Esophagus mucosa (tissue), 1 donor: ENCODE measurements at regions not wholly inside any gene's neighbourhood (a gene's known extent, or its start where the extent isn't known, plus 50 kb on each side); places are given as distances from the start of the nearest gene placed in this dataset.
"Not testable (repeated sequence)": the region's sequence is repeated elsewhere in the genome, so short reads cannot be mapped to it uniquely, and the experiment has no call there.

Source experiments
- ATAC-seq: fragments of 200-7000 bp; cut with Tn5 transposase; one replicate; pipeline ENCODE4 v1.9.1; 2020
- donor health status: DM: yes; HTN: yes; CAD: no.

DNA sequence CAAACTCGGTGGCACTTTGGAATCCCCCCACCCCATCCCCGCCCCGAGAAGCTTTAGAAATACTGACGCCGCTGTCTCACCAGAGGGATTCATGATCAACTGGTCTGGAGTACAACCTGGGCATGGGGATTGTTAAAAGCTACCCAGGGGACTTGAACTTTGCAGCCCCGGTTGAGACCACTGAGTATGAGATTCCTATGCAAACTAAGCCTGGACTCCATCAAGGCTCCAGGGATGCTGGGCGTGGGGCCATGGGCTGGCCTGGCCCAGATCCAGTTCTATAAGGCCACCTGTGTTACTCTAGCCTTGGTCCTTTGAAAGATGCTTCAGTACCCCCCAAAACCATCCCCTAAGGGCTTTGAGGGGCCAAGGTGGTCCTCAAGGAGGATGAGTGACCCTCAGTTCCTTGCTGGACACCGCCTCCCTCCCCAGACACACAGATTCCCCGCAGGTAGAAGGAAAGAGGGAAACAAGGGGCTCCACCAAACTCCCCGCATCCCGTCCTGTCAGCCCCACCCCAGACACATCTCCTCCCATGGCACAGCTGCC is 68.5 kb downstream of the MRPL36 start:
- ATAC-seq: no peak

DNA sequence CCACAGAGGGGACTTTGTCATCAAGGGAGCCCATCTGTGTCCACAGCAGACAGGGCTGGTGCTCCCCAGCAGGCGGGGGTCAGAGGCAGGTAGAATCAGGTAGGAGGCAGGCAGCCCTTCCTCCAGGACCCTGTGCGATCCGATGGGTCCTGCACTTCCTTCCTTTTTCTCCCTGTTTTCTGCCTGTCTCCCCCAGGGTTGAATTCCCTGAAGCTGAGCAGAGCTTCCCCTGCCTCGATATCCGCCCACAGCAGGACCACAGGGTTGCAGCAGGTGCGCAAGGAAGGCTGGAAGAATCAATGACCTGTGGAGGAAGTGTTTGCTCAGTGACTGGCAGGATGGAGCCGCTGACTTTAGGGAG is 69.2 kb downstream of the MRPL36 start:
- no peak for ATAC-seq

DNA sequence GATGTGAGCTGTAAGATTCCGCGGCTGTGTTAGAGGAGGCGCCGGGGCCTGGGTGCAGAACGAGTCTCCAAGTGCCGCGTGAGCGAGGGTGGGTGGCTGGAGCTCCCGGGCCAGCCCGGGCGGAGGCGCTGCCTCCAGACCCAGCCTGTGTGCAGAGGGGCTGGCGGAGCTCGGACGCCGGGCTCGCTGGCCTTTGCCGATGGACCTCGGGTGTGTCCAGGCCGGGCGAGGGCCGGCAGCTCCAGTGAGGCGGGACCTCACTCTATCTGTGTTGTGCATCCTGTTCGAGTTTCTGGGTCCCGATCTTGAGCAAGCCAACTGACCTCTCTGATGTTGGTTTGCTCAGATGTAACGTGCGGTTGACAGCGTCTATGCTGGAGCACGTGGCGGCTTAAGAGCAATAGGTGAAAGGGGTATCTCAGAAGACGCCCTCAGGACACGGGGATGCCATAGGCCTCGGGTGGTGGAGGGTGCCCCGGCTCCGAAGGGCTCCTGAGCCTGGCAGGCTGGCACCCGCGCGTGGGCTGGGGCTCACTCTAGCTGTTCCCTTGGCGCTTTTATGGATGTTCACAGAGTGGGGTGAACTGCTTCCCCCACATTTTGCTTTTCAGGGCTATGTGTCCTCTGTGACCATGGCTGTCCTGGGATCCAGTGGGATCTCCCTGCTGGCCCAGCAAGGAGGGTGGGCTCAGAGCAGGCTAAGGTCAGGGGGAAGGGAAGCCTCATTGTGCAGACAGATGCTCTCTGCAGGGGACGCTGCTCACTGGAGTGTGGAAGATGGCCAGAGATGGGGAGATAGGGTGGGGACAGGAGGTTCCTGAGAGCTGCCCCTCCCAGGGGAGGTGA is 69.8 kb downstream of the MRPL36 start:
- ATAC-seq: no peak

DNA sequence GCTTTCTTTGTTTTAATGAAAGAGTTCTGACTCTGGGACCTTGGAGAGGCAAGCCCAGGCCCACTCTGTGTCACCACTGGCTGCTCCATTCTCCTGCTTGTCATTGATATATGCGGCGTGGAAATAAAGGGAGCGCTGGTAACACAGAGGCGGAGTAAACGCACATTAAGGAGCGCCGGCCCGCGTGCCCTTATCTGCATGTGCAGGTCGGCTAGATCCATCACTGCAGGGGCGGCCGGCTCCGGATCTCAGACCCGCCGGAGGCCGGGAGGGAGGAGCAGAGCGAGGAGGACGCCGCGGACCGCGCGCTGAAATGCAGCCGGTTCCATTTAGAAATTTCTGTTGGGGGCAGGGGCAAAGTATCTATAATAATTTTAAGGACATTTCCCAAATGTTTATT is 70.8 kb downstream of the MRPL36 start:
- ATAC-seq: no peak

DNA sequence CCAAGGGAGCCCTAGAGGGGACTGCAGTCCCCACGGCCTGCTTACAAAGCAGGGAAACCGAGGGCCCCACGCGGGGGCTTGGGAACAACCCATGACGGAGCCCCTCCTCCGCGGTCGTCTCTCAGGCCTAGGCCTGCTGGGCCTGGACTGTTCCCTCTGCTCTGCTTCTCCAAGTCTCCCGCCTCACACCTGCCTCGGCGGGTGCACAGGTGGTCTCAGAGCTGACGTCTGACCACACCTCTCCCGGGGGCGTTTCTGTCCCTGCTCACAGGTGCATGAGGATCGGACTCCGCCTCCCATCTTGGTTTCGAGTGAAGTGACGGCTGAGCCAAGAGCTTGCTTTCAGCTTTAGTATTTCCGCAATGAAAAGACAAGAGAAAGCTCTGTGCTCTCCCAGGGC is 72.1 kb downstream of the MRPL36 start:
- ATAC-seq: no peak

DNA sequence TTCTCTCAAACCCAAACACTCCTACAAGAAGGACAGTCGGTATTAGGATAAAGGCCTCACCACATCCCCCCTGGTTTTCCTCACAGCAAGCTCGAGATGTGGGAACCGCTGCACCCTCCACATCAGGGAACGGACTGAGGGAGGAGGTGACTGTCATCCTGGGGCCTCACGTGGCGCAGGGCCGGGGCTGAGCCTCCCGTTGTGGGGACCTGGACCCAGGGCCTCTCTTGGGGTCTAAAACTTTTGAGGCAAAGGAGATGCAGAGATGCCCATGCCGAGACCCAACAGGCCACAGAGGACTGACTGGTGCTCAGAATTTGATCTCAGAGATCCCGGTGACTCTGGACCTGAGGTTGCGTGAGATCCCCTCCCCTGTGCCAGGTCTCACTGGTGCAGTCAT is 72.7 kb downstream of the MRPL36 start:
- ATAC-seq: no peak

DNA sequence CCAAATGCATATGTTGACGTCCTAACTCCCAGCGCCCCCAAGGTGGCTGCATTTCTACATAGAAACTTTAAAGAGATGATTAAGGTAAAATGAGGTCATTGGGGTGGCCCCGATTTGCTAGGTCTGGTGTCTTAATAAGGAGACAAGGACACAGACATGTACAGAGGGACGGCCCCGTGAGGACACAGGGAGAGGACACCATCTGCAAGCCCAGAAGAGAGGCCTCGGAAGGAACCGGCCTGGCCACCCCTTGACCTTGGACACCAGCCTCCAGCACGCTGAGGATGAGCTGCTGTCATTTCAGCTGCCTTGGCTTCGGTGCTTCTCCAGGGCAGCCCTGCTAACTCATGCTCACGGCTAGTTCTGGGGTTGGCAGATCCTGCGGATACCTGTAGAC is 73.2 kb downstream of the MRPL36 start:
- no peak for ATAC-seq

DNA sequence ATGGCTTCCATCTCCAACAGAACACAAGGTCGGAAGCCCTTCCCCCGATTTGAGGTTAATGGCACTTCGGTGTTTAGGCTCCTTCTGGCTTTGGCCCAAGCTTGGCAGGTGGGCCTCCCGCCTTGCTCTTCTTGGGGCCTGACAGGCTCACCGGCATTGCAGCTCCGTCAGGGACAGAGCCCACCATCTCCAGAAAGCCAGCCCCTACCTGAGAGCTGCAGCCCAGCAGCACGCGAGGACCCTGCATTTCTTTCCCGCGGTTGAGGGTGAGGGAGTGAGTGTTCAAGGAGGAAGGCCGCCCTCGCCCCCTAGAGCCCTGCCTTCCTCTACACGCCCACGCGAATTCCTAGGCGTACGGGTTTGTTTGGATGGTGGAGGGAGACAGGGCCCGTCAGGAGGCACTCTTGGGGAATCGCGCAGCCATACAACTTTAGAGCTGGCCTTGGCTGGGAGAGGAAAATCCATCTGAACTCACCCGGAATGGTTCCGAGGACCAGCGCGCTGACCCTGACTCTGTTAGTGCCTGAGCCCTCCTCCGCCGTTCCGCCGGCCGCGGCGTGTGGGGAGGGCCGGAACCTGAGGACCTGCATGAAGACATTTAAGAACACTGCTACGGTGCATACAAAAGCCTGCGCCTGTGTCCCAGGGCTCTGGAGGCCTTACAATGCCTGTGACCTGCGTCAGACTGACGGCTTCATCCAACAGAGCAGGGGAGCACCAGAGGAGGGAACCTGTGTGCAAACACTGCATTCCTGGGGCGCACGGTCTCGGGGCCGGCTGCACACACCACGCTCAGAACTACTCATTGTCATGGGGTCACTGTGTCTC is 73.8 kb downstream of the MRPL36 start:
- ATAC-seq: no peak

DNA sequence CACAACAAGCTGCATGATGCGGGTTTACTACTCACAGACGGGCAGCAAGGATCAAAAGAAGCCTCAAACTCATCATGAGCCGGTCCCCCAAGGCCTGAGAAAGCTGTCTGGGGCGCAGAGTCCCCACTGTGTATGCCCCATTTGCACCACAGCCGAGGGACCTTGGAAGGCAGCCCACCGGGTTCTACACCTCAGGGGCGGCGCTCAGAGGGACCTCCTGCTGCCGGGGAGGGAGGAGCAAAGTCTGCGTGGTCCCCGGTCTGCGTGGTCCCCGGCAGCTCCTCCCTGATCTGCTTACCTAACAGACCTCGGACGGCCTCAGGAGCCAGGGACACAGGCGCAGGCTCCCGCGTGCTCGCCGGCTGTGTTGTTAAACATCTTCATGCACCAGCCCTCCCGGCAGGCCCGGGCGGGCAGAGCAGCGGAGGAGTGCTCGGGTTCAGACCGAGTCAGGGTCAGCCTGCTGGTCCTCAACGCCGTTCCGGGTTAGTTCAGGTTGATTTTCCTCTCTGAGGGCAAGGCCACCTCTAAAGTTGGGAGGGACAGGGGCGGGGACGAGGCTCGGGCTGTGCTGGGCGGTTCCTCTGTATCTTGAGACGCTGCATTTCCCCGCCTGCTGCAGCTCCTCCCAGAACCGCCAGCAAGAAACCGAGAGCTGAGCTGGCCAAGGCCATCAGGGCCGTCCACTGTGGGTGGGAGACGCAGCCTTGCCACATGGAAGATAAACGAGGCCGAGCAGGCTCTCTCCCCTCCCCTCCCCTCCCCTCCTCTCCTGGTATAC is 74.6 kb downstream of the MRPL36 start:
- peak; percentile 72 for ATAC-seq

DNA sequence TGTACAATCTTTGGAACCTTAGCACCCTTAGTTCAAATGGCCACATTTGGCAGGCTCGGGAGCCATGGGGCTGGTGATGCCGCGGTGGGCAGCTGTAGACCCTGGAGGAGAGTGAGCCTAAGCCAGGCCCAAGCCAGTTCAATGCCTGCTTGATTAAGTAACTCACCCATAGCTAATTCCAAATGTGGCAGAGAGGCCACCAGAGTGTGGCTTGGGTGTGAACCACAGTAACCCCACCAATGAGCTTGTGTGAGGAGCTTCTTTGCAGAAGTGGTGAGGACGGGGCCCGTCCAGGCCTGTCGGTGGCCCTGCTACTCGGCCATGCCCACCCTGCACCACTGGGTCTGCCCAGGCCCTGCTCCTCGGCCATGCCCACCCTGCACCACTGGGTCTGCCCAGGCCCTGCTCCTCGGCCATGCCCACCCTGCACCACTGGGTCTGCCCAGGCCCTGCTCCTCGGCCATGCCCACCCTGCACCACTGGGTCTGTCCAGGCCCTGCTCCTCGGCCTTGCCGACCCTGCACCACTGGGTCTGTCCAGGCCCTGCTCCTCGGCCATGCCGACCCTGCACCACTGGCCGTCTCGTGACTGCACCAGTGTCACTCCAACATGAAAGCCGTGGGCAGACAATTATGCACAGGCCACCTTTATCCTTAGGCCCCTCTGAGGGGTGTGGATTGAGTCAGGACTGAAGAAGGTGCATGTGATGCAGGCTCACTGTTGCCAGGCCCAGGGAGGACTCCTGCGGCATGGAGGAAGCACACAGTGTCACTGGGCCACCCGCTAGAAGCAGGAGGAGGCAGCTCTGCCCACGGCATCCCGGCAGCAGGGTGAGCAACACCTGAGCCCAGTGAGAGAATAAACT is 75.4 kb downstream of the MRPL36 start:
- ATAC-seq: no peak

DNA sequence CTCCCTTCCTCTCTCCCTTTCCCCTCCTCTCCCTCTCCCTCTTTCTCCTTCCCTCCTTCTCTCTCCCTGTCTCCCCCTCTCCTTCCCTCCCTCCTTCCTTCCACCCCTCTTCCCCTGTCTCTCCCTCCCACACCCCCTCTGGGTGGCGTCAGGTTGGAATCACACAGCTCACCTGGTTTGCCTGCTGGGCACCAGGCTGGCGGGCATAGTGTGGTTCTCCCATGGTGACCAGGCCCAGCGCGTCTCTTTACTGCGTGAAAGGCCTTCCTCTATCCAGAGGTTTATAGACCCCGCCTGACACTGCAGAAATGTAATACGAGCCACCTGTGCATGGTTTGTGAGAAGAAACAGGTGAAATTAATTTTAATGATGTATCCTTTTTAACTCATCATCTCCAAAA is 76.2 kb downstream of the MRPL36 start:
- no peak for ATAC-seq

DNA sequence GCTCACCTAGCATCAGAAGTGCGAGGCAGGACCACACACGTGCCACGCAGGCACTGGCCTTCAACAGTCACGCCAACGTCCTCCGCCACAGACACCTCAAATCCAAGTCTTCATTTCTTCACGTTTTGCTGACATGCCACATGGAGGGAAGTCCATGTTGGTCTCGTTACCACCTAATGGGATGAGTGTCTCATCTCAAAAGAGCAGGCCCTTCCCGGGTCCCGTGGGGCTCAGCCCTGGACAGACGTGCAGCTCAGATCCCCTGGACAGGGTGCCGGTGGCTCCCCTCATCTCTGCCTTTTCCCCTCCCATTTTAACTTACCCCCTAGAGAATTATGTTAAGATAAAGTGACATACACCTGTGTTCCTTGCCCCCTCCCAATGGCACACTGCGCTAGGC is 76.8 kb downstream of the MRPL36 start:
- no peak for ATAC-seq

DNA sequence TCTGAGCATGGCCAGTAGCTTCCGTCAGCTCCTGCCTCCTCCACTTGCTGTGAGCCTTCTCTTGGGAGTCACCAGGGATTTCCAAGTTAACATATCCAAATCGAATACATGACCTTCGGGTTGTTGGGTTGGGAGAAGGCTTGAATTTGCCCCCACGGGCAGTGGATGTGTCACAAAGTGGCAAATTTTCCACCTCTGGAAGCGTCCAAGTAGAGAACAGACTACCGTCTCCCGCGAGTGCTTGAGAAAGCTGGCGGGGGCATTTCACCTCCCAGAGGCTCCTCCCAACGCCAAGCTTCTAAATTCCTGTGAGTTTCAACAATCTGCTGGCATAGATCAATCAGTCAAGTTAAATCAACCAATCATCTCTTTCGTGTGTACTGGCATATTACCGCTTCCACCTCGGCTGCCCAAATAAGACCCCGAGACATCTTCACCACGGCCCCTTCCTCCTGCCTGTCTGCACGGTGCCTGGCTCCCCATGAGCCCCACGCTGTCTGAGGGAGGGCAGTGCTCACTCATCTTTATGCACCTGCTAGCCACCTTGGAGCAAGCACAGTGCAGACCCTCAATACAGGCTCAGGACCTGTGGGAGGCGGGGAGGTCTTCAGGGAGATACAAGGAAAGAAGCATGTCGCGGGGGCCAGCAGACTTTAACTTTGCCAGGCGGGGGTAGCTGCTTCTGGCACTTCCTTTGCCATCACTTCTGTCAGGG is 79.1 kb downstream of the MRPL36 start:
- ATAC-seq: no peak

DNA sequence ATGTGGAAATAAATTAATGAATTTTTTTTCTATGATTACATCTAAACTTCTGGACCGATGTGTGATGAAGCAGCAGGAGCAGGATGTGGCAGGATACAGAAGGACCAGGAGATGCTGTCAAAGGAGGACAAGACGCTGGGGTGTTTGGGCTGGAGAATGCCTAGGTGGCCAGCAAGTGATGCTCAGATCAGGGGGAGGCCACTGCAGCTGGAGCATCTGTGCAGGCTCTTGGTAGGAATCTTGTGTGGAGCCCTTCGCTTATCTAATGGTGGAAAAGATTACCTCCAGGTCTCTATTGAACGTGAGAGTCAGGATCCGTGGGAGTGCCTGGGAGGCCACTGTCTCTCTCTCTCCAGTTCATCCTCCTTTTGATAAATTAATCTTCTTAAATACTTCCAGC is 79.8 kb downstream of the MRPL36 start:
- ATAC-seq: no peak

DNA sequence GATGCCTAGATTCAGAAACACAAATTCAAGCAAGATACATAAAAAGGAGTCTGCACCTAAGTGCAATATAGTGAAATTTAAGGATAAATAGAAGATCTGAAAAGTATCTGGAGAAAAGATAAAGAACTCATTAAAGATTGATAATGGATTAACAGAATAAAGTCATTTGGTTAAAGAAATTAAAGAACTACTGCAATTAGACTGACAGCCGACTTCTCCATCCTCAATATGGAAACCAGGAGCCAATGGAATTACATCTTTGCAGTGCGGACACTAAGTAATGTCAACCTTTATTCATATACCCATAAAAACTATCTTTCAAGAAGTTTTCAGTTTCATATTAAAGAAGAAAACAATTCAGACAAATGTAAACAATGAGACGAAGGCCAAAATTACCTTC is 81.0 kb downstream of the MRPL36 start:
- ATAC-seq: no peak

DNA sequence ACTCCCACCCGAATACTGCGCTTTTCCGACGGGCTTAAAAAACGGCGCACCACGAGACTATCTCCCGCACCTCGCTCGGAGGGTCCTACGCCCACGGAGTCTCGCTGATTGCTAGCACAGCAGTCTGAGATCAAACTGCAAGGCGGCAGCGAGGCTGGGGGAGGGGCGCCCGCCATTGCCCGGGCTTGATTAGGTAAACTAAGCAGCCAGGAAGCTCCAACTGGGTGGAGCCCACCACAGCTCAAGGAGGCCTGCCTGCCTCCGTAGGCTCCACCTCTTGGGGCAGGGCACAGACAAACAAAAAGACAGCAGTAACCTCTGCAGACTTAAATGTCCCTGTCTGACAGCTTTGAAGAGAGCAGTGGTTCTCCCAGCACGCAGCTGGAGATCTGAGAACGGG is 89.5 kb downstream of the MRPL36 start:
- ATAC-seq: not testable (repeated sequence)

DNA sequence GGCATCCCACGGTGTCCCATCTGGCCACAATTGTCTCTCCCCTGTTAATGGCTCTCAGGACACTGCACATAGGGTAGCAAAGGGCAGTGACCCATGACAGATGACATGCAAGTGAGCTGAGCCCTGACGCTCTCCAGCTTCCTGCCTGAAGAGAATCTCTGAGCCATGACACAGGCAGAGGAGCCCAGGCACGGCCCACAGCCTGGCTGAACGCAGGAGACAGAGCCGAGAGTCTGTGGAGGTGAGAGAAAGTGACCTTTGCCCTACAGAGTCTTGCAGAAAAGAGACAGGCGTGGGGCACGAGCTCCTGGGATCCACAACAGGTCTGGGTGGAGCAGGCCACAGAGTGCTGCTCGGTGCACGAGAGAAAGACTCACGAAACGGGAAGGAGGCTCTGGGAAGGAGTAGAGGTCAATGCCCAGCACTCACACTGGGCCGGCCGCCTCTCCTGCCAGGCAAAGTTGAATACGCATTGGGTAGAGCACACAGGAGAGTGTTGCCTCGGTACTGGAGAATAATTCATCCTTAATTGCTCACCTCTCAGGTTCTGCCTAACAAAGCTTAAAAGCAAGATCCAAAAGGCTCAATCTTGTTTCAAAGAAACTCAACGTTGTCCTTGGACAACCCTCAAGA is 90.3 kb downstream of the MRPL36 start:
- no peak for ATAC-seq

DNA sequence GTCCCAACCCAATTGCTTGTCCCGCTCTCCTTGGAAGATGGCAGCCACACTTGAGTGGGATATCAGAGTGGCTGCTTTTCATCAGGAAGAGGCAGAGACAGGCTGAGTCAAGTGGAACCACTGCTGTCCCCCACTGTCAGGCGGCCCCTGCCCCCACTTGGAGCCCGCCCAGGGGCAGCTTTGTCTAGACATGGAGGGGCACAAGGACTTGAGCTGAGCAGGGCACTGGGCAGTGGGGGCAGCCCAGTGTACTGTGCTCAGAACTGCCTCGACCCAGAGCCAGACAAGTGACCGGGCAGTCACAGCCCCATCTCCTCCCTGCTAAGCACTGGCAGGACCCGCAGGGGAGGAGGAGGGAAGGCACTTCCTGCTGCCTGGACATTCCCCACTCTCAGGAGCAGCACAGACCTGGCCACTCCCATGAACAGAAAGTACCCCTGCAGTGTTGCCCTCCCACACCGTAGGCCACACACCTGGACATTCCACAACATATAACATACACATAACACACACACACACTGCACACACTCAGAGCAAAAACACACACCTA is 91.0 kb downstream of the MRPL36 start:
- ATAC-seq: no peak

DNA sequence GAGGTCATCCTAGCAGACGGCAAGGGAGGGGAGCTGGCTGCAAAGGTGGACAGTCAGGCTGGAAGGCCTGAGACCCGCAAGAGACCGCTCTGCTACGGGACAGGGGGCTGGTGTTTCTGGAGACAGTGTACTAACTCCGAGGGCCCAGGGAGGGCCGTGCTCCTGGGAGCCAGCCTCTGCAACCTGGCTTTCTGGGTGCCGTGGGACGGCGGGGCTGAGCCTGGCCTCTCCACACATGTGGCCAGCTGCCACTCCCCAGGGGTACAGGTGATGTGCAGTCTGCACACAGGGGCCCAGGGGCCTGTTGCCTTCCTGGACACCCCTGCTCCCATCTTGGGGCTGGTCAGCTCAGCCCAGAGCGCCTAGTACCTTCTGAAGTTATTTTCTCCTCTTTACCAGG is 92.2 kb downstream of the MRPL36 start:
- peak; percentile 15 for ATAC-seq

DNA sequence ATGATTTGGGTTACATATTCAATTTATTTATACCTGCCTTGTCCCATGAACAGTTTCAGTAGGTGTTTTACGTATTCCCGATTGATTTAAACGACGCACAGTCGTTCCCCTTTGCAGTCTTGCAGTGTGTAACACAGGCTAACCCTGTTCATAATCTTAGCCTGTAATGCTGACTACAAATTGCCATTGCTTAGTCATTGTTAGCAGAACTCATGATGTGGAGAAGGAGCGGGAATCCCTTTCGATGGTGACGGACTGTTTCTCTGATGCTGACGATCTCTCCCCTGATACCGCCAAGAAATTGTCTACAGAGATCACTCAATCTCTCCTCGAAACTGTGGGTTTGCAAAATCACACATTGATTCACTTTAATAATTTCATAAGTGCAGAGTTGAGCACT is 93.2 kb downstream of the MRPL36 start:
- ATAC-seq: no peak

DNA sequence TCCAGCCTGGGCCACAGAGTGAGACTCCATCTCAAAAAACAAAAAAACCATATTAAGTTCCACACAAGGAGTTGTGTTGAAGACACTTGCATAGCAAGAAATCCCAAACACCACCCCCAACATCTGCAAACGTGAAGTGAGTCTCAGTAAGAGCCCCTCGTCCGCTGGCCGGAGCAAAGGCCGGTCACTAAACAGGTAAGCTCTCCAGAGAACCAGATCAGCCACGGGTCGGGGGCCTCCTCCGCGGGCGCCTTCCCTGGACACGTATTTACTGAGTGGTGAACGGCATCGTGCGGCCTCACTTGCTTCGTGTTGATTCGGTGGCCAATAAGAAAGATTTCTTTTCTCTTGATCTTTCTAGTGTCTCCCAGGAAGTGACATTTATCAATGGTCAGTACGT is 93.6 kb downstream of the MRPL36 start:
- ATAC-seq: no peak
